ENCODE measurements at regions not wholly inside any gene's neighbourhood (a gene's known extent, or its start where the extent isn't known, plus 50 kb on each side); places are given as distances from the start of the nearest gene placed in this dataset.
"Not testable (repeated sequence)": the region's sequence is repeated elsewhere in the genome, so short reads cannot be mapped to it uniquely, and the experiment has no call there.

- no peak for DNase-seq (ENCODE audit: low read depth in 2 of 2)
Measured at GRCh38 chr2:16368951-16369350, 296.7 kb downstream of the CYRIA start.

GRCh38 chr2:16368328-16368727 is 297.3 kb downstream of the CYRIA start:
- DNase-seq (ENCODE audit: low read depth in 2 of 2): no peak

GRCh38 chr2:16365366-16365765 is 300.3 kb downstream of the CYRIA start:
- DNase-seq (ENCODE audit: low read depth in 2 of 2): no peak

- no peak for DNase-seq (ENCODE audit: low read depth in 2 of 2)
Measured at GRCh38 chr2:16363581-16363980, 302.1 kb downstream of the CYRIA start.

GRCh38 chr2:16362611-16363010 is 303.0 kb downstream of the CYRIA start:
- DNase-seq (ENCODE audit: low read depth in 2 of 2): no peak

GRCh38 chr2:16361261-16361995 is 304.2 kb downstream of the CYRIA start:
- DNase-seq (ENCODE audit: low read depth in 2 of 2): no peak

GRCh38 chr2:16359961-16360360 is 305.7 kb downstream of the CYRIA start:
- no peak for DNase-seq (ENCODE audit: low read depth in 2 of 2)

- DNase-seq (ENCODE audit: low read depth in 2 of 2): no peak
Measured at GRCh38 chr2:16357188-16357587, 308.4 kb downstream of the CYRIA start.

GRCh38 chr2:16351541-16351940 is 314.1 kb downstream of the CYRIA start:
- DNase-seq (ENCODE audit: low read depth in 2 of 2): no peak

- DNase-seq (ENCODE audit: low read depth in 2 of 2): no peak
Measured at GRCh38 chr2:16351137-16351536, 314.5 kb downstream of the CYRIA start.

GRCh38 chr2:16350211-16350610 is 315.4 kb downstream of the CYRIA start:
- DNase-seq (ENCODE audit: low read depth in 2 of 2): no peak

GRCh38 chr2:16349811-16350210 is 315.8 kb downstream of the CYRIA start:
- no peak for DNase-seq (ENCODE audit: low read depth in 2 of 2)

GRCh38 chr2:16348821-16349515 is 316.7 kb downstream of the CYRIA start:
- no peak for DNase-seq (ENCODE audit: low read depth in 2 of 2)

- DNase-seq (ENCODE audit: low read depth in 2 of 2): no peak
Measured at GRCh38 chr2:16346671-16347070, 319.0 kb downstream of the CYRIA start.

GRCh38 chr2:16345231-16345630 is 320.4 kb downstream of the CYRIA start:
- not testable (repeated sequence) for DNase-seq (ENCODE audit: low read depth in 2 of 2)

- DNase-seq (ENCODE audit: low read depth in 2 of 2): no peak
Measured at GRCh38 chr2:16339206-16339605, 326.4 kb downstream of the CYRIA start.

- no peak for DNase-seq (ENCODE audit: low read depth in 2 of 2)
Measured at GRCh38 chr2:16338026-16338425, 327.6 kb downstream of the CYRIA start.

- no peak for DNase-seq (ENCODE audit: low read depth in 2 of 2)
Measured at GRCh38 chr2:16336916-16337315, 328.7 kb downstream of the CYRIA start.

GRCh38 chr2:16336491-16336890 is 329.1 kb downstream of the CYRIA start:
- no peak for DNase-seq (ENCODE audit: low read depth in 2 of 2)

GRCh38 chr2:16335947-16336346 is 329.7 kb downstream of the CYRIA start:
- DNase-seq (ENCODE audit: low read depth in 2 of 2): no peak

GRCh38 chr2:16335604-16335930 is 330.1 kb downstream of the CYRIA start:
- DNase-seq (ENCODE audit: low read depth in 2 of 2): no peak

GRCh38 chr2:16334886-16335603 is 330.6 kb downstream of the CYRIA start:
- no peak for DNase-seq (ENCODE audit: low read depth in 2 of 2)

- no peak for DNase-seq (ENCODE audit: low read depth in 2 of 2)
Measured at GRCh38 chr2:16334366-16334765, 331.3 kb downstream of the CYRIA start.

Data from stimulated activated CD4-positive, alpha-beta T cell treated with anti-CD3 and anti-CD28 coated beads, Interleukin-12 subunit alpha, Interleukin-12 subunit beta, amount 100 ng/mL, for 24 hours (primary cell).